ENCODE measurements at regions not wholly inside any gene's neighbourhood (a gene's known extent, or its start where the extent isn't known, plus 50 kb on each side); places are given as distances from the start of the nearest gene placed in this dataset.

GRCh38 chr9:29669613-29670012, 2096.3 kb upstream of the C9orf72 start:
- no peak overlapping the region for H3K4me3 ChIP-seq (ENCODE audit: low read depth, low read length)
- ChIA-PET CTCF (no interaction called here), POLR2A (no interaction called here)
- no peaks in the 10 kb centered on the region for H3K36me3 ChIP-seq (ENCODE audit: control insufficient read depth in 2 of 2, insufficient read depth in 1 of 2, low read length in 2 of 2)
- H3K27ac ChIP-seq (ENCODE audit: extremely low read depth, low read depth, low read length) = no peak overlapping the region
- no peaks in the 10 kb centered on the region for H3K9me3 ChIP-seq (ENCODE audit: control insufficient read depth, insufficient read depth, low read depth, low read length)
- TF ChIP-seq ZNF184 (tag by site-specific recombination; IDR thresholded peaks at IDR 0.05) (no peak), ZBTB10 (tag by site-specific recombination; IDR thresholded peaks at IDR 0.05) (no peak), ZBTB1 (tag by site-specific recombination; IDR thresholded peaks at IDR 0.05) (no peak), ZEB2 (tag by site-specific recombination; IDR thresholded peaks at IDR 0.05) (no peak), ZNF404 (tag by site-specific recombination; IDR thresholded peaks at IDR 0.05) (no peak), ZNF518A (tag by site-specific recombination; conservative IDR thresholded peaks at IDR 0.05; ENCODE audit: low read depth) (no peak), ZNF266 (tag by site-specific recombination; IDR thresholded peaks at IDR 0.05; ENCODE audit: low read depth) (no peak), MEIS1 (CRISPR knock-in tag; IDR thresholded peaks at IDR 0.05; ENCODE audit: borderline replicate concordance) (no peak), ZNF174 (tag by site-specific recombination; IDR thresholded peaks at IDR 0.05) (no peak), ZNF701 (tag by site-specific recombination; IDR thresholded peaks at IDR 0.05) (no peak), KLF17 (tag by site-specific recombination; IDR thresholded peaks at IDR 0.05) (no peak), ZNF830 (tag by site-specific recombination; IDR thresholded peaks at IDR 0.05; ENCODE audit: low read depth) (no peak), ZNF558 (tag by site-specific recombination; IDR thresholded peaks at IDR 0.05) (no peak), ZSCAN16 (tag by site-specific recombination; IDR thresholded peaks at IDR 0.05) (no peak), ZFP69B (tag by site-specific recombination; IDR thresholded peaks at IDR 0.05) (no peak), ZNF248 (tag by site-specific recombination; IDR thresholded peaks at IDR 0.05) (no peak), REPIN1 (tag by site-specific recombination; IDR thresholded peaks at IDR 0.05; ENCODE audit: low read depth) (no peak), ZBTB44 (tag by site-specific recombination; IDR thresholded peaks at IDR 0.05) (no peak), ZNF302 (tag by site-specific recombination; IDR thresholded peaks at IDR 0.05; ENCODE audit: low read depth) (no peak), PRDM4 (tag by site-specific recombination; IDR thresholded peaks at IDR 0.05) (no peak)
- no peaks in the 10 kb centered on the region for H3K4me1 ChIP-seq (ENCODE audit: control insufficient read depth, insufficient read depth, low read length)

Measured in HEK293 (cell line).